Fibroblast of skin of left quadriceps (primary cell): ENCODE measurements at regions not wholly inside any gene's neighbourhood (a gene's known extent, or its start where the extent isn't known, plus 50 kb on each side); places are given as distances from the start of the nearest gene placed in this dataset.

ENCODE experiments used
- DNase-seq, 2 experiments: peaks; one replicate each; pipeline ENCODE4 v3.0.0-alpha.2; 2013; ENCODE audit warnings: low read depth in 2 of 2

GRCh38 chr1:59081795-59082194, 215.1 kb upstream of the FGGY start:
- no peak for DNase-seq

GRCh38 chr1:59083946-59084865, 212.7 kb upstream of the FGGY start:
- no peak for DNase-seq

GRCh38 chr1:59085101-59085500, 211.8 kb upstream of the FGGY start:
- DNase-seq, result no peak

GRCh38 chr1:59089036-59089798, 207.7 kb upstream of the FGGY start:
- no peak for DNase-seq

- no peak for DNase-seq
Observed at GRCh38 chr1:59089922-59090457, 206.9 kb upstream of the FGGY start.

GRCh38 chr1:59092126-59092525, 204.8 kb upstream of the FGGY start:
- no peak for DNase-seq

GRCh38 chr1:59094001-59094400, 202.9 kb upstream of the FGGY start:
- DNase-seq, result no peak

GRCh38 chr1:59096501-59096900, 200.4 kb upstream of the FGGY start:
- DNase-seq, result no peak

- DNase-seq, result no peak
Observed at GRCh38 chr1:59098655-59099054, 198.2 kb upstream of the FGGY start.

GRCh38 chr1:59100708-59101374, 196.1 kb upstream of the FGGY start:
- DNase-seq, result no peak

- DNase-seq, result no peak
Observed at GRCh38 chr1:59101518-59101917, 195.4 kb upstream of the FGGY start.

- DNase-seq, result no peak
Observed at GRCh38 chr1:59103457-59103856, 193.4 kb upstream of the FGGY start.

GRCh38 chr1:59104191-59104760, 192.6 kb upstream of the FGGY start:
- DNase-seq, result no peak

- no peak for DNase-seq
Observed at GRCh38 chr1:59105548-59106507, 191.1 kb upstream of the FGGY start.

- DNase-seq, result no peak
Observed at GRCh38 chr1:59107516-59107915, 189.4 kb upstream of the FGGY start.

GRCh38 chr1:59107916-59108315, 189.0 kb upstream of the FGGY start:
- no peak for DNase-seq

GRCh38 chr1:59108481-59109317, 188.2 kb upstream of the FGGY start:
- DNase-seq, result no peak

GRCh38 chr1:59110271-59110670, 186.6 kb upstream of the FGGY start:
- no peak for DNase-seq

GRCh38 chr1:59113876-59114457, 182.9 kb upstream of the FGGY start:
- DNase-seq, result no peak
